ENCODE measurements at regions not wholly inside any gene's neighbourhood (a gene's known extent, or its start where the extent isn't known, plus 50 kb on each side); places are given as distances from the start of the nearest gene placed in this dataset.
"Not testable (repeated sequence)": the region's sequence is repeated elsewhere in the genome, so short reads cannot be mapped to it uniquely, and the experiment has no call there.

DNA sequence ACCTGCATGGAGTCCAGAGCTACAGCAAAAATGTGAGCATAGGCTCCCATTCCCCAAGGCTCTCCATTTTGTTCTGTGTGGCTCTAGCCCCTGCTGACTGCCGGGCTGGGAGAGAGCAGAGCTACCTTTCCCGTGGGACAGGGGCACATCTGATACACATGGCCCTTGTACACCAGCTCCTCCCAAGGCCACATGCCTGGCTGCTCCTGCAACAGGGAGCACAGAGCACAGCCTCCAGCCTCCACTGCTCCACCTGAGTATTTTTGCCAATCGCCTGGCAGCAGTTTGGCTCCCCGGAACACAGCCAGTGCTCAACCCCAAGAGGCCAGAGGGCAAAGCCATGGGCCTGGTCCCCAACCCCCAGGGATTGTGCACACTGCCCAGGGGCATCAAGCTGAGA lies 146.5 kb downstream of the CHD1L start:
- H3K4me3 ChIP-seq (ENCODE audit: low read depth, low read length) = no peak overlapping the region
- DNase-seq (ENCODE audit: low read depth, low spot score) = no peak
- POLR2A ChIA-PET = no interaction called here
- TF ChIP-seq, protein P1, sequence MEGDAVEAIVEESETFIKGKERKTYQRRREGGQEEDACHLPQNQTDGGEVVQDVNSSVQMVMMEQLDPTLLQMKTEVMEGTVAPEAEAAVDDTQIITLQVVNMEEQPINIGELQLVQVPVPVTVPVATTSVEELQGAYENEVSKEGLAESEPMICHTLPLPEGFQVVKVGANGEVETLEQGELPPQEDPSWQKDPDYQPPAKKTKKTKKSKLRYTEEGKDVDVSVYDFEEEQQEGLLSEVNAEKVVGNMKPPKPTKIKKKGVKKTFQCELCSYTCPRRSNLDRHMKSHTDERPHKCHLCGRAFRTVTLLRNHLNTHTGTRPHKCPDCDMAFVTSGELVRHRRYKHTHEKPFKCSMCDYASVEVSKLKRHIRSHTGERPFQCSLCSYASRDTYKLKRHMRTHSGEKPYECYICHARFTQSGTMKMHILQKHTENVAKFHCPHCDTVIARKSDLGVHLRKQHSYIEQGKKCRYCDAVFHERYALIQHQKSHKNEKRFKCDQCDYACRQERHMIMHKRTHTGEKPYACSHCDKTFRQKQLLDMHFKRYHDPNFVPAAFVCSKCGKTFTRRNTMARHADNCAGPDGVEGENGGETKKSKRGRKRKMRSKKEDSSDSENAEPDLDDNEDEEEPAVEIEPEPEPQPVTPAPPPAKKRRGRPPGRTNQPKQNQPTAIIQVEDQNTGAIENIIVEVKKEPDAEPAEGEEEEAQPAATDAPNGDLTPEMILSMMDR (IDR thresholded peaks at IDR 0.05; ENCODE audit: insufficient read depth, low read length, missing control alignments) = no peak
- CTCF ChIA-PET = interaction anchor here (0.7 to 4.1 kb wide), 14 partner anchors 8 to 146 kb away, joined by 3 to 146 read pairs (median 4); partner anchors contain the start of gene CHD1L

- TF ChIP-seq, protein P1 (IDR thresholded peaks at IDR 0.05; ENCODE audit: insufficient read depth, low read length, missing control alignments) = peak; percentile 71
- no peak for DNase-seq (ENCODE audit: low read depth, low spot score)
- CTCF ChIA-PET = interaction anchor here (0.6 to 4.1 kb wide), 21 partner anchors 9 to 203 kb away, joined by 3 to 146 read pairs (median 4); partner anchors contain the start of gene CHD1L
- POLR2A ChIA-PET = interaction anchor here (1.5 kb wide), 1 partner anchor 116 kb away, joined by 3 read pairs; no protein-coding TSS in a partner anchor
- no peak overlapping the region for H3K4me3 ChIP-seq (ENCODE audit: low read depth, low read length)
Measured at GRCh38 chr1:147389532-147390184, 147.2 kb downstream of the CHD1L start.

DNA sequence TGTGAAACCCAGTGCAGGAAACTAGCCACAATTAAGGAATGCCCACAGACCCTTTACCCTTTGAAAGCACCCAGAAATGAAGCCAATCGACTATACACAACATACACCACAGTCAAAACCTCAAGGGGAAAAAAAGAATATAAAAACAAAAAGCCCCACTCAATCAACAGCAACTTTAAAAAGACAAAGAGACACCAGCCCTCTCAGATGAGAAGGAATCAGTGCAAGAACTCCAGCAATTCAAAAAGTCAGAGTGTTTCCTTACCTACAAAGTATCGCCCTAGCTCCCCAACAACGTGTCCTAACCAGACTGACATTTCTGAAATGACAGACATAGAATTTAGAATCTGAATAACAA lies 147.7 kb downstream of the CHD1L start:
- DNase-seq (ENCODE audit: low read depth, low spot score) = no peak
- POLR2A ChIA-PET = interaction anchor here (1.5 kb wide), 1 partner anchor 116 kb away, joined by 3 read pairs; no protein-coding TSS in a partner anchor
- H3K4me3 ChIP-seq (ENCODE audit: low read depth, low read length) = no peak overlapping the region
- TF ChIP-seq, protein P1 (IDR thresholded peaks at IDR 0.05; ENCODE audit: insufficient read depth, low read length, missing control alignments) = no peak
- CTCF ChIA-PET = interaction anchor here (0.6 to 4.1 kb wide), 17 partner anchors 10 to 204 kb away, joined by 3 to 146 read pairs (median 5); partner anchors contain the start of gene CHD1L

- ChIA-PET POLR2A (no interaction called here), CTCF (interaction anchor here (1.1 to 4.1 kb wide), 4 partner anchors 101 to 205 kb away, joined by 4 to 146 read pairs (median 7); no protein-coding TSS in a partner anchor)
- TF ChIP-seq, protein P1 (IDR thresholded peaks at IDR 0.05; ENCODE audit: insufficient read depth, low read length, missing control alignments) = no peak
Measured at GRCh38 chr1:147391114-147391513, 148.6 kb downstream of the CHD1L start.

DNA sequence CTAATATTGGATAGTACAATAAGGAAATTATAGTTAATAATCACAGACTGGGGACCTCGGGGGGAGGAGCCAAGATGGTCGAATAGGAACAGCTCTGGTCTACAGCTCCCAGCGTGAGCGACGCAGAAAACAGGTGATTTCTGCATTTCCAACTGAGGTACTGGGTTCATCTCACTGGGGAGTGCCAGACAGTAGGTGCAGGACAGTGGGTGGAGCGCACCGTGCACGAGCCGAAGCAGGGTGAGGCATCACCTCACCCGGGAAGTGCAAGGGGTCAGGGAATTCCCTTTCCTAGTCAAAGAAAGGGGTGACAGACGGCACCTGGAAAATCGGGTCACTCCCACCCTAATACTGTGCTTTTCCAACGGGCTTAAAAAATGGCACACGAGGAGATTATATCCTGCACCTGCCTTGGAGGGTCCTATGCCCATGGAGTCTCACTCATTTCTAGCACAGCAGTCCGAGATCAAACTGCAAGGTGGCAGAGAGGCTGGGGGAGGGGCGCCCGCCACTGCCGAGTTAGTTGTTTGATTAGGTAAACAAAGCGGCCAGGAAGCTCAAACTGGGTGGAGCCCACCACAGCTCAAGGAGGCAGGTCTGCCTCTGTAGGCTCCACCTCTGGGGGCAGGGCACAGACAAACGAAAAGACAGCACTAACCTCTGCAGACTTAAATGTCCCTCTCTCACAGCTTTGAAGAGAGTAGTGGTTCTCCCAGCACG lies 138.8 kb upstream of the BCL9 start:
- POLR2A ChIA-PET; CTCF ChIA-PET; DNase-seq (ENCODE audit: low read depth, low spot score); H3K4me3 ChIP-seq (ENCODE audit: low read depth, low read length): not testable (repeated sequence)

More at GRCh38 chr1:147391114-147391513, 148.6 kb downstream of the CHD1L start:
- no peak for DNase-seq (ENCODE audit: low read depth, low spot score)
- no peak overlapping the region for H3K4me3 ChIP-seq (ENCODE audit: low read depth, low read length)

GRCh38 chr1:147404344-147404743 lies 137.0 kb upstream of the BCL9 start:
- DNase-seq (ENCODE audit: low read depth, low spot score); CTCF ChIA-PET; H3K4me3 ChIP-seq (ENCODE audit: low read depth, low read length); POLR2A ChIA-PET: not testable (repeated sequence)

GRCh38 chr1:147409886-147410285 lies 131.4 kb upstream of the BCL9 start:
- no peak for DNase-seq (ENCODE audit: low read depth, low spot score)
- CTCF ChIA-PET = no interaction called here
- H3K4me3 ChIP-seq (ENCODE audit: low read depth, low read length) = no peak overlapping the region
- POLR2A ChIA-PET = no interaction called here
- TF ChIP-seq, protein P1 (IDR thresholded peaks at IDR 0.05; ENCODE audit: insufficient read depth, low read length, missing control alignments) = no peak

All from AG04449 (cell line).